OCI-LY3 (cell line): ENCODE measurements at regions not wholly inside any gene's neighbourhood (a gene's known extent, or its start where the extent isn't known, plus 50 kb on each side); places are given as distances from the start of the nearest gene placed in this dataset.

Experiments used
- H2AFZ ChIP-seq: fragments of 200-600, 300-600 bp; shearing (Covaris generic); 2 replicates; pipeline ENCODE4 v1.6.0; 2014; ENCODE audit warnings: antibody characterized with exemption, low read depth, low read length
- H3K27ac ChIP-seq: fragments of 200-600, 300-600 bp; sonication (generic); 2 replicates; pipeline ENCODE4 v1.5.1; 2014; ENCODE audit warnings: mild to moderate bottlenecking, low read length, moderate library complexity, mixed read lengths
- H3K27me3 ChIP-seq: fragments of 200-600, 300-600 bp; sonication (generic); 2 replicates; pipeline ENCODE4 v1.6.1; 2014; ENCODE audit warnings: low read depth, low read length, mixed read lengths
- H3K36me3 ChIP-seq: fragments of 200-600, 300-600 bp; sonication (generic); replicated peaks from 2 replicates; pipeline ENCODE3; 2014; ENCODE audit warnings: low read depth, low read length, mixed read lengths
- H3K4me1 ChIP-seq: fragments of 300-600, 200-600 bp; sonication (generic); 2 replicates; pipeline ENCODE4 v1.6.1; 2014; ENCODE audit warnings: low read length, mixed read lengths
- H3K4me2 ChIP-seq: fragments of 200-600, 300-600 bp; sonication (generic); 2 replicates; pipeline ENCODE4 v1.6.1; 2014; ENCODE audit warnings: low read length, mixed read lengths
- H3K4me3 ChIP-seq: fragments of 300-600, 200-600 bp; sonication (generic); 2 replicates; pipeline ENCODE4 v1.5.1; 2014; ENCODE audit warnings: antibody characterized with exemption, mild to moderate bottlenecking, low read length, moderate library complexity
- H3K79me2 ChIP-seq: fragments of 300-600, 200-600 bp; shearing (Covaris generic); 2 replicates; pipeline ENCODE4 v1.6.1; 2014; ENCODE audit warnings: mild to moderate bottlenecking, low read length, mixed read lengths
- H3K9ac ChIP-seq: fragments of 300-600, 200-600 bp; shearing (Covaris generic); 2 replicates; pipeline ENCODE4 v1.6.0; 2014; ENCODE audit warnings: mild to moderate bottlenecking, low read length, moderate library complexity
- H3K9me3 ChIP-seq: fragments of 200-600, 300-600 bp; shearing (Covaris generic); 2 replicates; pipeline ENCODE4 v1.6.1; 2014; ENCODE audit warnings: low read length, mixed read lengths; ENCODE audit not compliant: insufficient read depth
- H4K20me1 ChIP-seq: fragments of 200-600, 300-600 bp; sonication (generic); 2 replicates; pipeline ENCODE4 v1.6.1; 2016; ENCODE audit warnings: low read length, mixed read lengths; ENCODE audit not compliant: insufficient read depth
- EZH2phosphoT487 ChIP-seq: fragments of 200-600 bp; shearing (Covaris generic); IDR thresholded peaks from 2 replicates; pipeline ENCODE4 v1.6.1; 2018; ENCODE audit warnings: antibody characterized with exemption, mixed run types, low read depth
- TF ChIP-seq, protein P1 (sequence below): fragments of 200-600, 300-600 bp; sonication (generic); IDR thresholded peaks from 2 replicates; pipeline ENCODE4 v1.5.1; 2014; ENCODE audit warnings: antibody characterized with exemption, low read length, low read depth

DNA sequence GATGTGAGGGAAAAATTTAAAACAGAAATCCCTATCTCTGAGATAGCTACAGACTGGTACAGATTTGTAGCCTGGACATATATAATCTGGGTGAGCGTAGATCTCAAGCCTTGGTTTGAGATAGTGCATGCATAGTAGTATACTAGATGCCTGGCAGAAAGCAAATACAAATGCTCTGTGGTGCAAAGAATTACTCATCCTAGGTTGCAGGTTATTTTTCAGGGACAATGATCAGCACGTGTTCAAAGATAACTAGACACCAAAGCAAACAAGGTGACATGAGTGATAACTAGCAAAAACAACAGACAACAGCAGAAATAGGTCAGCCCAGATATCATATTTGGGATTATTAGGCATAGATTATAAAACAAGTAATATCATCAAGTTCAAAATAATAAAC lies 292.5 kb downstream of the HLX start:
- H2AFZ ChIP-seq = no peak overlapping the region
- TF ChIP-seq EZH2phosphoT487 = no peak
- TF ChIP-seq, protein P1, sequence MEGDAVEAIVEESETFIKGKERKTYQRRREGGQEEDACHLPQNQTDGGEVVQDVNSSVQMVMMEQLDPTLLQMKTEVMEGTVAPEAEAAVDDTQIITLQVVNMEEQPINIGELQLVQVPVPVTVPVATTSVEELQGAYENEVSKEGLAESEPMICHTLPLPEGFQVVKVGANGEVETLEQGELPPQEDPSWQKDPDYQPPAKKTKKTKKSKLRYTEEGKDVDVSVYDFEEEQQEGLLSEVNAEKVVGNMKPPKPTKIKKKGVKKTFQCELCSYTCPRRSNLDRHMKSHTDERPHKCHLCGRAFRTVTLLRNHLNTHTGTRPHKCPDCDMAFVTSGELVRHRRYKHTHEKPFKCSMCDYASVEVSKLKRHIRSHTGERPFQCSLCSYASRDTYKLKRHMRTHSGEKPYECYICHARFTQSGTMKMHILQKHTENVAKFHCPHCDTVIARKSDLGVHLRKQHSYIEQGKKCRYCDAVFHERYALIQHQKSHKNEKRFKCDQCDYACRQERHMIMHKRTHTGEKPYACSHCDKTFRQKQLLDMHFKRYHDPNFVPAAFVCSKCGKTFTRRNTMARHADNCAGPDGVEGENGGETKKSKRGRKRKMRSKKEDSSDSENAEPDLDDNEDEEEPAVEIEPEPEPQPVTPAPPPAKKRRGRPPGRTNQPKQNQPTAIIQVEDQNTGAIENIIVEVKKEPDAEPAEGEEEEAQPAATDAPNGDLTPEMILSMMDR = no peak
- peaks cover 16% of the 10 kb centered on the region for H3K4me1 ChIP-seq
- no peak overlapping the region for H3K9ac ChIP-seq
- no peak overlapping the region for H3K4me3 ChIP-seq
- no peak overlapping the region for H3K27ac ChIP-seq
- no peaks in the 10 kb centered on the region for H4K20me1 ChIP-seq
- H3K79me2 ChIP-seq = no peaks in the 10 kb centered on the region
- peaks cover 36% of the 10 kb centered on the region for H3K27me3 ChIP-seq
- H3K9me3 ChIP-seq = peaks cover 13% of the 10 kb centered on the region; the same call in 1 of the 2 replicates
- no peak overlapping the region for H3K4me2 ChIP-seq
- H3K36me3 ChIP-seq = peaks cover 7% of the 10 kb centered on the region

DNA sequence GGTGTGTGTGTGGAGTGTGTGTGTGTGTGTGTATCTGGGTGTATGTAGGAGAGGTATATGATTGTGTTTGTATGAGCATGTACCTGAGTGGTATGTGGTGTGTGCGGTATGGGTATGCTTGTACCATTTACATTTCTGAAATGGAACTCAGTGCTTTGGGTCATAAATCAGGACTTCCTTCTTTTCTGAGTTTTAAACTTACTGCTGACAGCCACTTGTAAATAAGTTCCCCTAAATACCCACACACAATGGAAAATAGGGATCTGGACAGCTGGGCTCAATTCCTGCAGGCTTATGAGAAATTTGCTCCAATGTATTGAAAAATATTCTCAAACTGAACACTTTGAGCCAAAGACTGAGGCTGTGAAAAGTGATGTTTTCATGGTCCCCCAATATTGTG lies 293.6 kb downstream of the HLX start:
- H3K4me1 ChIP-seq = peaks cover 7% of the 10 kb centered on the region
- no peak for TF ChIP-seq EZH2phosphoT487
- H3K79me2 ChIP-seq = no peaks in the 10 kb centered on the region
- peaks cover 13% of the 10 kb centered on the region; the same call in 1 of the 2 replicates for H3K9me3 ChIP-seq
- H3K36me3 ChIP-seq = peaks cover 7% of the 10 kb centered on the region
- H3K9ac ChIP-seq = no peak overlapping the region
- H4K20me1 ChIP-seq = no peaks in the 10 kb centered on the region
- H2AFZ ChIP-seq = no peak overlapping the region
- H3K27me3 ChIP-seq = peaks cover 36% of the 10 kb centered on the region
- H3K4me3 ChIP-seq = no peak overlapping the region
- no peak overlapping the region for H3K4me2 ChIP-seq
- H3K27ac ChIP-seq = no peak overlapping the region

DNA sequence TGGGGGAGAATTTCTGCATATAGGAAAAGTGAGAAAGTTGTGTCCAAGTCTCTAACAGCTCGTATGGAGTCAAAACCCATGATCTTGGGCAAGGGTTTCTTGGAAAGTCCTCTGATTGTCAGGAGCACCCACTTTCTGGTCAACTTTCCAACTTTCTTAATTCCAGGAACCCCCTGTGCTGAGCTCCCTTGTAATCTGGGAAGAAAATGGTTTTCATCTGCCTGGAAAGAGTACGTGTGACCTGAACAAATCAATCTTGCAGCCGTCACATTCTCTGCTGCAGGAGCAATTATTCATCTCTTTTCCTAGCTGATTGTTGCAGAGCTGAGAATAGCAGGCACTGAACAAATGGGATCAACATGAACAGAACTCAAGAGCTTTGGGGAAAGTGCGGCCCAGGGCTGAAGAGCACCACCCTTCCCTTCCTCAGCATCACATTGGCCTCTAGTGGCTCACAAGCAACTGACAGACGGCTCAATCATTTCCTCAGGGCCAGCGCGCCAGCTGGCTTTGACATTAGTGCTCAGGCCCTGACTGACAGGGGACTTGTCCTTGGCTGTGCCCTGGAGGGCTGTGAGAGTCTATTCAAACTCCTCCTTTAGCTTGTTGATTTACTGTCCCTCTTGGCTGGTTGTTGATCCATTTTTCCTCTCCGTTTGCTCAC lies 295.2 kb downstream of the HLX start:
- Histone ChIP-seq H3K4me3 (no peak overlapping the region), H3K27ac (no peak overlapping the region), H3K4me1 (no peaks in the 10 kb centered on the region), H3K4me2 (no peak overlapping the region), H4K20me1 (no peaks in the 10 kb centered on the region), H3K36me3 (peaks cover 7% of the 10 kb centered on the region), H3K27me3 (peaks cover 21% of the 10 kb centered on the region; the same call in 1 of the 2 replicates), H3K79me2 (no peaks in the 10 kb centered on the region), H3K9me3 (peaks cover 13% of the 10 kb centered on the region; the same call in 1 of the 2 replicates), H3K9ac (no peak overlapping the region), H2AFZ (no peak overlapping the region)
- TF ChIP-seq, protein P1 = no peak

DNA sequence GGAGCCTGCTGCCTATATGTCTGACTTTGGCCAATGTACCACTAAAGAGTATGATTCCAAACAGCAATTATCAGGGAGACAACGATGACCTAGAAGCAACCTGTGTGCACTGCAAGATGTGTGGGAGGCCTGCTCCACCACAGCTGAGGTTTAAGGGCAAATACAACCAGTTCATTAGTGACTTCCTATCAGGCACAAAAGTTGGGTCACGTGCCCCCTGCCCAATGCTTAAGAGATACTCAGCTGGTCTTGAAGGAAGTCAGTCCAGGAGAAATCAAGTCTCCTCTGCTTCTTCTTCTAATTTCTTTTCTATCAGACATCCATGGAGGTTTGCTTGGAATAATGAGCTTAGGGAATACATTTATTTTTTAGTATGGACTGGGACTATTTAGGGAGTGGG lies 296.0 kb downstream of the HLX start:
- Histone ChIP-seq H3K4me1 (no peaks in the 10 kb centered on the region), H3K79me2 (no peaks in the 10 kb centered on the region), H3K27ac (no peak overlapping the region), H3K27me3 (peaks cover 15% of the 10 kb centered on the region; the same call in 1 of the 2 replicates), H3K4me2 (no peak overlapping the region), H3K4me3 (no peak overlapping the region), H3K36me3 (peaks cover 7% of the 10 kb centered on the region), H3K9ac (no peak overlapping the region), H3K9me3 (peaks cover 13% of the 10 kb centered on the region; the same call in 1 of the 2 replicates), H4K20me1 (no peaks in the 10 kb centered on the region), H2AFZ (no peak overlapping the region)
- TF ChIP-seq, protein P1 = no peak
- TF ChIP-seq EZH2phosphoT487 = no peak
